OCI-LY7 (cell line): ENCODE measurements at regions not wholly inside any gene's neighbourhood (a gene's known extent, or its start where the extent isn't known, plus 50 kb on each side); places are given as distances from the start of the nearest gene placed in this dataset.

Source experiments
- CTCF ChIP-seq: fragments of 200-600 bp; sonication (generic); conservative IDR thresholded peaks from 2 replicates; pipeline ENCODE4 v1.5.1; 2014; ENCODE audit warnings: mild to moderate bottlenecking, antibody characterized with exemption, low read length, moderate library complexity, mixed read lengths
- EZH2phosphoT487 ChIP-seq: fragments of 200-600 bp; sonication (generic); IDR thresholded peaks from 2 replicates; pipeline ENCODE4 v1.6.1; 2018; ENCODE audit warnings: low read depth, borderline replicate concordance, mild to moderate bottlenecking, mixed run types, antibody characterized with exemption, low read length, moderate library complexity, mixed read lengths

GRCh38 chrX:137172317-137172948 is 138.6 kb upstream of the GPR101 start:
- no peak for TF ChIP-seq CTCF
- no peak for TF ChIP-seq EZH2phosphoT487
